Small intestine (tissue), 7 donors: ENCODE measurements at regions not wholly inside any gene's neighbourhood (a gene's known extent, or its start where the extent isn't known, plus 50 kb on each side); places are given as distances from the start of the nearest gene placed in this dataset.
A peak's percentile ranks its signal among the peaks of the same experiment; 100 is the strongest.

ENCODE experiments used
- DNase-seq, 2 donors: peaks; one replicate each; pipeline versions ENCODE4 v3.0.0 to v3.0.0-alpha.2; 2013
- FAIRE-seq: peaks from 2 replicates; lab custom pipeline; 2012; peaks lifted over from hg19 to GRCh38; lab: Jason Lieb, UNC
- H3K27ac ChIP-seq, 3 donors: one replicate each; pipeline ENCODE4 v1.5.1; 2013; ENCODE audit warnings: low read length in 2 of 3, mild to moderate bottlenecking in 2 of 3, control low read depth in 1 of 3, inconsistent platforms in 1 of 3, low read depth in 1 of 3, moderate library complexity in 1 of 3
- H3K27me3 ChIP-seq, 3 donors: one replicate each; pipeline ENCODE4 v1.6.1; 2013; ENCODE audit warnings: low read length in 3 of 3, inconsistent platforms in 1 of 3; ENCODE audit not compliant: control insufficient read depth in 3 of 3, insufficient read depth in 3 of 3
- H3K36me3 ChIP-seq, 3 donors: one replicate each; pipeline ENCODE4 v1.6.1; 2013; ENCODE audit warnings: low read length in 3 of 3, inconsistent platforms in 1 of 3, low read depth in 1 of 3, mild to moderate bottlenecking in 1 of 3, moderate library complexity in 1 of 3; ENCODE audit not compliant: control insufficient read depth in 3 of 3, insufficient read depth in 2 of 3
- H3K4me1 ChIP-seq, 3 donors: one replicate each; pipeline ENCODE4 v1.6.1; 2013; ENCODE audit warnings: low read length in 2 of 3, inconsistent platforms in 1 of 3, low read depth in 1 of 3, mild to moderate bottlenecking in 1 of 3, moderate library complexity in 1 of 3; ENCODE audit not compliant: control insufficient read depth in 3 of 3, insufficient read depth in 2 of 3
- H3K4me3 ChIP-seq, 3 donors: one replicate each; pipeline ENCODE4 v1.5.1; 2013; ENCODE audit warnings: low read length in 3 of 3, control low read depth in 1 of 3, inconsistent platforms in 1 of 3, low read depth in 1 of 3, mild to moderate bottlenecking in 1 of 3, moderate library complexity in 1 of 3
- H3K9me3 ChIP-seq, 2 donors: one replicate each; pipeline ENCODE4 v1.6.1; 2013; ENCODE audit warnings: low read depth in 1 of 2, low read length in 1 of 2; ENCODE audit not compliant: control insufficient read depth in 2 of 2, insufficient read depth in 1 of 2
- WGBS, 3 donors: extraction: QIAGEN DNeasy Blood & Tissue Kit; methylation state at CpG; one replicate each; pipeline ENCODE4 v1.1.7; 2013; 5-methylcytosine and 5-hydroxymethylcytosine counted together
- donor health status: healthy with polysubstance abuse.
- donor health status: control.
- donor health status: control.
- donor health status: Bipolar disorder and iron deficiency.
- donor health status: healthy.

DNA sequence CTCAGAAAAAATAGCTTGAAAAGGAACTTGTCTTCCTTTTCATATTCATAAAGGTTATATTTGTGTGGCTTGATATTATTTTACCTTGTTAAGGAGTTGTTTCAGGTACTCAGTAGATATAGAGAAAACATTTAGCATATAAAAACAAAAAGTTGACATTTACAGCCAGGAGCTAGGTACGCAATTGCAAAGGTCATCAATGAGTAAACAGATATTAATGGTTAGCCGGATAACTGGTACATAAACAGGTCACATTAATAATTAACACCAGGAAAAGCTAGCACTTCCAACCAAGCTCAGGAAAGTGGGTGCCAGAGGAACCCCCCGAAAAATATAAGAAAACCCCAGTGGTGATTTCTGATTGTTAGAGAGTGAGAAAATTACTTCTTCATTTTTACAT, 146.6 kb upstream of the NR2F2 start:
- peak; percentile 50 to 66 for DNase-seq
- H3K4me3 ChIP-seq = no peak overlapping the region
- H3K27ac ChIP-seq = peak overlapping the region in 2 of 3 donors; percentile 22 to 23
- H3K27me3 ChIP-seq = no peaks in the 10 kb centered on the region
- no peaks in the 10 kb centered on the region for H3K9me3 ChIP-seq
- 14 to 68% (median 37%) methylated on average over 3 of the region's 3 CpGs for WGBS, 3 donors
- FAIRE-seq = no peak
- H3K4me1 ChIP-seq = peaks cover 4 to 10% (median 4%) of the 10 kb centered on the region in 3 donors
- no peaks in the 10 kb centered on the region for H3K36me3 ChIP-seq

DNA sequence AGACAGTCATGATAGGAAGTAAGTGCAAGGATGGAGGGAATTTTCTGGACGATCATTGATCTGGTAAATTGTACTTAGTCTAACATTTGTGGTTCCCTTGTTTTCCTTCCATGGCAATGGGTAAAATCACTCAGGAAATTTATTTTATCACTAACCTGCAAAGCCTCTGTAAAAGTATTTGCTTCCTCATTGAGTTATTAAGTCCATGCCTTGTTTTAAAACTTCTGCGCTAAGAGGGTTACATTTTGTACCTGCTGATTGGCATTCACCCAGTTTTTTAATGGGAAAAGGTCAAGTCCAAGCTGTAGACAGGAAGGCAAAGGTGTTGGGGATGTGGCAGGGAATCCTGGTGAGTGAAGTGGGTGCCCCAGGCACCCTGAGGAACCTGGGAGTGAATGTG, 146.2 kb upstream of the NR2F2 start:
- FAIRE-seq (no peak), DNase-seq (peak; percentile 24 to 88)
- Histone ChIP-seq H3K27ac (peak overlapping the region in 2 of 3 donors; percentile 22 to 23), H3K27me3 (no peaks in the 10 kb centered on the region), H3K4me3 (no peak overlapping the region), H3K9me3 (no peaks in the 10 kb centered on the region), H3K4me1 (peaks cover 4 to 10% (median 4%) of the 10 kb centered on the region in 3 donors), H3K36me3 (no peaks in the 10 kb centered on the region)
- 16 to 67% (median 37%) methylated on average over 2 of the region's 2 CpGs for WGBS, 3 donors

DNA sequence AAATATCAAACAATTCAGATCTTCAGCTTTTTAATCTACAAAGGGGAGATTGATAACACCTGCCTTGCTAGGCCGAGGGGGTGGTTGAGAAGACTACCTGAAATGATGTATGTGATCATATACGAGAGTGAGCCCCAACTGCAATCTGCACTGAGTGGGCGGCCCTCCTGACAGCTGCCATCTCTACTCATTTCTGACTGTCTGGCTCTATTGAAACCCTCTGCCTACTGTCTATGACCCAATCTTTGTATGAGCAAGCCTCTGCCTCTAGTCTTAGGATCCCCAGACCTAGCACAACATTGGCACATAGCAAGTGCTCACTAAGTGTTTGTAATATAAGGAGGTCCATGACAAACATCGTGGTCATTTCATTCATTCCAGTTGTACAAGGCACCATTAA, 144.4 kb upstream of the NR2F2 start:
- H3K4me3 ChIP-seq = no peak overlapping the region
- no peak for FAIRE-seq
- H3K4me1 ChIP-seq = peaks cover 4 to 7% (median 4%) of the 10 kb centered on the region in 3 donors
- H3K27ac ChIP-seq = no peak overlapping the region
- no peaks in the 10 kb centered on the region for H3K27me3 ChIP-seq
- no peaks in the 10 kb centered on the region for H3K9me3 ChIP-seq
- DNase-seq = no peak
- 79 to 90% (median 87%) methylated on average over 4 of the region's 4 CpGs for WGBS, 3 donors
- H3K36me3 ChIP-seq = no peaks in the 10 kb centered on the region

DNA sequence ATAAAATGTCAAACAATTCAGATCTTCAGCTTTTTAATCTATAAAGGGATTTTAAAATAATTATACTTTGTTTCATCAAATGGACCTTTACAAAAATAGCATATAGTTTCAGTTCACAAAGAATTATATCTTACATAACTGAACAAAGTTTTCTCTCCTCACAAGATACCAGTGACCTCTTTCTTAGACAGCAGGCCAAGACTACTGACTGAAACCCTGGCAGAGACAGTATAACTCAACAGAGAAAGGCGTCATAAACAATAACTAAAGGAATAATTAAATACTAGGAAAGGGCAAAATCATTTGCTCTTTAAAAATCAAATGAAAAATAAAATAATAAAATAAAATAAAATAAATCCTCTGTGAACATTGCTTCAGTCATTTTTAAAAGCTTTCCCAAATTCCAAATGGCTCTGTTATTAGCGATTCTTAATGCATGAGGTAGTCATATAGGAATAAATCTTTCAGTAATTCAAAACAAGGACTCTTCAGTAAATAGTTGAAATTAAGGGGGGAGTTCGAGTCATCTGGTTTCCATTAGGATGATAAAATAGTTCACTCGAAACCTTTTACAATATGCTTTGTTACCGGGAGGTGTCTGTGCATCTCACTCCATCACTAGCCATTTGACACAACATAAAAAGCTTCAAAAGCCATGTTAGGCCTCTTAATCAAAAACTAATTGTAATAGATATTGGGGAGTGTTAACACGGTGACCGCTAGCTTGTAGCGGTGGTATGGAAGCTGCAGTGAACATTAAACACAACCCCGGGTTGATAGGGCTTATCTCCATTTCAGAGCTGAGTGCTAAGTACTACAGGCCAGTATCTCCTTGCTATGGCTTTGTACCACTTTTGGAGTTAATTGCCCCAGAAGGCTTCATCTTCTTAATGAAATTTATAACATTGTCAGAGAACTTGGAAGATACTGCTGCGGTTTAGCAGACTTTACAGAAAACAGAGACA, 142.9 kb upstream of the NR2F2 start:
- FAIRE-seq (no peak), DNase-seq (no peak)
- Histone ChIP-seq H3K9me3 (no peaks in the 10 kb centered on the region), H3K27me3 (no peaks in the 10 kb centered on the region), H3K36me3 (no peaks in the 10 kb centered on the region), H3K4me1 (peaks cover 0 to 7% (median 4%) of the 10 kb centered on the region in 3 donors), H3K4me3 (no peak overlapping the region), H3K27ac (no peak overlapping the region)
- WGBS, 3 donors = 63 to 83% (median 77%) methylated on average over 10 of the region's 10 CpGs

DNA sequence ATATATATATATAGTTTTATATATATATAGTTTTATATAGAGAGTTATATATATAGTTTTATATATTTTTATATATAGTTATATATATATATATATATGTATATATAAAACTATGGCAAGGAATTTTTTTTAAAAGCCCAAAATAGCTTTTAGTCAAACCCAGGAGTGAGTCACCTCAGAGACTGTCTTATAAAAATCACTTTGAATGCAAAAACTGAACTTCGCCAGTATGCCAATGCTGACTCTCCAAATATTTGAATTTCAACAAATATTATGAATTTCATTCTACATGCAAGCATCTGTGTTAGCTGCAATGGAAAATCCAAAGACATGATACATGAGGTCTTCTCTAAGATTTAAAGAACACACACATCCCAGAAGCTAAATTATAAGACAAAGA, 132.8 kb upstream of the NR2F2 start:
- Histone ChIP-seq H3K4me1 (no peaks in the 10 kb centered on the region), H3K27ac (no peak overlapping the region), H3K36me3 (no peaks in the 10 kb centered on the region), H3K9me3 (peaks cover 0 to 10% of the 10 kb centered on the region in 2 donors), H3K4me3 (no peak overlapping the region), H3K27me3 (no peaks in the 10 kb centered on the region)
- 89 to 92% (median 90%) methylated on average over 1 of the region's 1 CpG for WGBS, 3 donors
- FAIRE-seq (no peak), DNase-seq (no peak)

DNA sequence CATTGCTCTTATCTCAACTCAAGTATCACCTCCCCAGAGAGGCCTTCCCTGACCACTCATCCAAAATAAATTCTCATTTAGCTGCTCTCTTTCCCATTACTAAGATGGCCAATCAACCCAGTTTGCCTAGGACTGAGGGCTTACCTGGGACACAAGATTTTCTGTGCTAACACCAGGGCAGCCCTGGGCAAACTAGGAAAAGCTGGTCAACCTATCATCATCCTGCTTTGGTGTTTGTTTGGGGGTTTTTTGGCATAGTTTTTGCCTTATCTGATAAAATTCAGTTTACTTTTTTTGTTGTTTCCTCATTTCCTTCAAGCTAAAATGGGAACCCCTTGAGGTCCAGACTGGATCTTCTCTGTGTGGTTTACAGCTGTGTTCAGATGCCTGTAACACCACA, 131.4 kb upstream of the NR2F2 start:
- FAIRE-seq = no peak
- Histone ChIP-seq H3K4me1 (no peaks in the 10 kb centered on the region), H3K27me3 (no peaks in the 10 kb centered on the region), H3K27ac (no peak overlapping the region), H3K4me3 (no peak overlapping the region), H3K36me3 (no peaks in the 10 kb centered on the region), H3K9me3 (peaks cover 0 to 10% of the 10 kb centered on the region in 2 donors)
- no peak for DNase-seq

DNA sequence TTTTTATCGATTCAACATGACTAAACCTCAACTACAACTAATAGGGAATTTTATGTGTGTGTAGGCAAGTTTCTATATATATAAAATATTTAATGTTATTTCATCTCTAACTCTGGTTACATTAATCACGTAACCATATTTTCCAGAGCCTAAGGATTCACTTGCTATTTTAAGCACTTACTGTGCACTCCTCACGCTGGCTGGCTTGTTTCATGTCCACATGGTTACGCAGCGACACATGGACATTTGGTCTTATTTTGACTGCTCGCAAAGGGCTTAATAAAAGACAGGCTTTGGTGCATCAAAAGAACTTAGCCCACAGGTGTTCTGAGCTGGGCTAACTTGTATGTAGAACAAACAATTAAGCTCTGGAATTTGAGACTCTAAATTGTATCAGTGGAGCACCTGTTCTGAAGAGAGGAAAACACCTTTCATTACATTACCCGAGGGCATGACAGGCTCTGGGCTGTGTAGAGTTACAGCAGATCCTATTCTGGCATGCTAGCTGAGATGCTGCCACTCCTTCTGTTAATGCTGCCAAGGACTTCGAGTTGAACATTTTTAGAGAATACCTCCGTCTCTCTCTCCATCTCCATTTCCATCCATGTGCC, 130.0 kb upstream of the NR2F2 start:
- no peak overlapping the region for H3K4me3 ChIP-seq
- no peaks in the 10 kb centered on the region for H3K27me3 ChIP-seq
- no peak for FAIRE-seq
- H3K9me3 ChIP-seq = peaks cover 0 to 10% of the 10 kb centered on the region in 2 donors
- WGBS, 3 donors = 67 to 86% (median 76%) methylated on average over 9 of the region's 9 CpGs
- no peak overlapping the region for H3K27ac ChIP-seq
- no peaks in the 10 kb centered on the region for H3K4me1 ChIP-seq
- DNase-seq = no peak
- H3K36me3 ChIP-seq = no peaks in the 10 kb centered on the region

DNA sequence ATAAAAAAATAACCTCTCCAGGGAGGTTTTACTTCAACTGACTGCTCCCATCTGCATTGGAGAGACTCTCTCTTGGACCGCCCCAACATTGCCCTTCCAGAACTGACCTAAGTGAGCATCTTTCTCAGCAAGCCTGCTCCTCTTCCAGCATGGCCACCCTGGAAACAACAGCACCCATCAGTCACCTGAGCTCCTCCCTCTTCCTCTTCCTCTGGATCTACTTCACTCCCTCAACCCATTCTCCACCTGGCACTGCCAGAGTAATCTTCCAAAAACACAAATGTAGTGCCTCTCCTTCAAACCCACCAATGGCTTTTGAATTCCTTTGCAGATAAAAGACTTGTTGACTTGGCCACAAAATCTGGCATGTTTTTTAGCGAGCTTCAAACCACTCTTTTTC, 128.8 kb upstream of the NR2F2 start:
- Histone ChIP-seq H3K4me1 (no peaks in the 10 kb centered on the region), H3K9me3 (peaks cover 0 to 5% of the 10 kb centered on the region in 2 donors), H3K4me3 (no peak overlapping the region), H3K27ac (no peak overlapping the region), H3K27me3 (no peaks in the 10 kb centered on the region), H3K36me3 (no peaks in the 10 kb centered on the region)
- FAIRE-seq (no peak), DNase-seq (no peak)
- WGBS, 3 donors = 86 to 90% (median 89%) methylated on average over 2 of the region's 2 CpGs
